ENCODE measurements at regions not wholly inside any gene's neighbourhood (a gene's known extent, or its start where the extent isn't known, plus 50 kb on each side); places are given as distances from the start of the nearest gene placed in this dataset.

DNA sequence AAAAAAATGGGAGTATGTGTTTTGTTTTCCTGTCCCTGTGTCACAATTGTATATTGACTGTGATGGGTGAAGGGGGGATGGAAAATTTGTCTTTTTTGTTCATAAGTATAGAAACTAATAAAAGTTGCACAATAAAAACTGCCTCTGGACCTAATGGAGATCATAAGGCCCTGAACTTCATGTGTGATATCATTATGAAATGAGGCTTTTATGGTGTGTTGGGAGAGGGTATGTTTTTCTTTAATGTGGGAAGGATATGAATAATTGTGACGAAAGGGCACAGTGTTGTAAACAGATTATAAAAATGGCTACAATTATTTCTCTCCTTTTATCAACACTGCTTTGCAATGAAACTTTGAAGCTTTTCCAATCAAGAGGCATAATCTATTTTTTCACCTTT, 1889.3 kb upstream of the CELF4 start:
- DNase-seq: no peak

- DNase-seq: peak; percentile 29
Observed at GRCh38 chr18:39453882-39454281, 1888.3 kb upstream of the CELF4 start.

DNA sequence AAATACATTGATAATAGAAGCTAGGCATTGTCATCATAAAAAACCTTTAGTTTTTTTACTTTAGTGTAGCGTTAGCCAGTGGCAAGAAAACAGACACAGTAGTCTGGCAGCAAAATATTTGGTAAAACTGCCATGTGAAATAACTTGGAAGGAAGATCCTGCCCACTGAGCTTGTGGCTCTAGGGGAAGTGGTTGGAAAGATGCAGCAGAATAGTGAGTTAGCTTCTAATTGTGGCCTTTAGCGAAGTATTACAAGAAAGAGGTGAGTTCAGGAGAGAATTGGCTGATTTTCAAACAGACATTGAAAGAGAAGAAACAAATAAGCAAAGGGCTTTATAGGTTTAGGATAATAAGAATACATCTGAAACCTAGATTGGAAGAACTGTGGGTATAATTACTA, 1887.8 kb upstream of the CELF4 start:
- DNase-seq: peak; percentile 32

DNA sequence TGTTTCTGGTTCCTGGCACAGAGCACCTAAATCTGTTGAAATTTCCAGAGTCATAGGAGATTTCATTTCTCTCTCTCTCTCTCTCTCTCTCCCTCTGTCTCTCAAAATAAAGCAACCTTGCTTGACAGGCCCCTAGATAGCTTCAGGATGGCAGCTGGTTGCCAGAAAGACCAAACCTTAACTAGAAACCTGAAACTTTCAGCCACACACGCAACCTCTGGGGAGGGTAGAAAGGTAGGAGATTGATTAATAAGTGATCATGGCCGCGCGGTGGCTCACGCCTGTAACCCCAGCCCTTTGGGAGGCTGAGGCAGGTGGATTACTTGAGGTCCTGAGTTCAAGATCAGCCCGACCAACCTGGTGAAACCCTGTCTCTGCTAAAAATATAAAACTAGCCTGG, 1885.4 kb upstream of the CELF4 start:
- no peak for DNase-seq

- no peak for DNase-seq
Observed at GRCh38 chr18:39449566-39449965, 1884.0 kb upstream of the CELF4 start.

- DNase-seq: no peak
Observed at GRCh38 chr18:39448942-39449341, 1883.3 kb upstream of the CELF4 start.

GRCh38 chr18:39444957-39445356, 1879.4 kb upstream of the CELF4 start:
- peak; percentile 8 for DNase-seq

DNA sequence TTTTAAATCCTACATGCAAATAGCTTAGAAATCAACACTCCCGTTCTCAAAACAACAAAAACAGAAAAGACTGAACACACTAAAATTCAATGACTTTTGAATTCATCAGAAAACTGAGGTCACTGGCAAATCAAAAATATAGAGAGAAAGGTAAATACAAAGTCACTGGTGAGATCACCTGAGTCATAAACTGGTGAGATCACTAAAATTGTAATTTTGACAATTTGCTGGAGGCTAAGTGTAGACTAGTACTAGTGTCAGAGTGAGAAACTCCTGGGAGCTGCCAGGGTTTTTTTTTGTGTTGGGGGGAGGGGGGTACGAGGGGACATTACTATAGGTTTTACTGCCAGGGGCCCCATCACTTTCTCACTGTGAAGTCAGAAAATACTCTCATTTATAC, 1876.0 kb upstream of the CELF4 start:
- no peak for DNase-seq

- DNase-seq: no peak
Observed at GRCh38 chr18:39435996-39436395, 1870.4 kb upstream of the CELF4 start.

DNA sequence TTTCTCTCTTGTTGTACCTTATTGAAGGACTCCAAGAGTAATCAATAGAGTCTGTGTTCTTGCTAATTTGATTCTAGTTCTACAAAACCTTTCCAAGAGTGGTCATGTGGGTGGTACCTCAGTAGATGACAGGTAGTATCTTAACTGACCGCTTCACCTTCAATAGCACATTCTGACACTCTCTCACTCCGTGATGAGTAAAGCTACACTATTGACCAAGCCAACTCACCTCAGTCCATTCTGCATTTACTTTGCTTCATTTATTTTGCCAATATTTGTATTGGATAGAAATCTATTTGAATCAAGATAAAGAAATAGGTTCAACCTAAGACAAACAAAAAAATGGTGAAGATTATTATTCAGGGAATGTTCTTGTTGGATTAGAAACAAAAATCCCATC, 1869.6 kb upstream of the CELF4 start:
- no peak for DNase-seq

DNA sequence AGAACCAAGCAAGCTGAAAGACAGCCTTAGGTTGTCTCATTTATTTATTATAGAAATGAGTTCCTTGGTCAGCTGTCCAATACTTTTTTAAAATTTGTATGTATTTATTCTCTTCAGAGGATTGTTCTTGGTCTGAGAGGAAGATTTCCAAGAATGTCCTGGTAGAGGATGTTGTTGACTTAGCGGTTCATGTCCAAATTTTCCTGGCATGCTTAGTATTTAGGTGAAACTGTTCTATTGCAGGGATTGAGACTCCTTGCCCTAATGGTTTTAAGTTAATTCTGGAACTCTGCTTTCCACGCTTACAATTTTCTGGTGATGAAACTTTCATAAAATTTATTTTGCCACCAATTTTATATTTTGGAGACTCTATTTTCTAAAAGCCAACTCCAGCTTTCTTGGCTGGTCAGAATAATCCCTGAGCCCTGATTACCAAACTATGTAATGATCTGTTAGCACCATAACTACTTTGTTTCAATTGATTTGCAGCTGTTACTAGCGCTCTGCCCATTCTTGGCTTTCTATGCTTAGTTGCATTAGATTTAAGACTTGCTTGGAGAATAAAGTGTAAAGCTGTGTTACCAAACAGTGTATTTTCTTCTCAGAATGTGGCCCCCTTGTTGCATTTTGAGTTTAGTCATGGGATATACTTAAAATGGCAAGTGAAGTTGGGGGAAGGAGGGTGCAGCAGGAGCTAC, 1868.8 kb upstream of the CELF4 start:
- DNase-seq: no peak

- DNase-seq: peak; percentile 70
Observed at GRCh38 chr18:39425172-39425850, 1859.7 kb upstream of the CELF4 start.

- no peak for DNase-seq
Observed at GRCh38 chr18:39424261-39424660, 1858.7 kb upstream of the CELF4 start.

- no peak for DNase-seq
Observed at GRCh38 chr18:39421276-39421675, 1855.7 kb upstream of the CELF4 start.

DNA sequence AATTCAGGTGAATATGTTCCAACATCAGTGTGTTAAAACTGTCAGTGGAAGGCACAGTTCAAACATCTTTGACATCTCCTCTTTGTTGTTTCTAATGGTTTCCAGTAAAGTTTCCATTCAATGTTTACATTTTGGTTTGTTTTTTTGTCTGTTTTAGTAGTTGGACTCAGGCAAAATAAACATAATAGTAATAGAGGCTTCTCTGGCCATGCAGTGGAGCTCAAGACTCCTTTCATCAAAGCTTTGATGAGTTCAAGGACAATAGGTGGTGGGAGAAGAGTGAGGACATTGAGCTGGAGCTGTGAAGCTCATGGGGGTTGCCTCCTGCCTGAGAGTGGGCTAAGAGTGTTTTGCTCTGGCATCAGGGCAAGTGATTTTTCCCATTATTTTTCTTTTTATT, 1853.7 kb upstream of the CELF4 start:
- DNase-seq: no peak

- DNase-seq: no peak
Observed at GRCh38 chr18:39415471-39415870, 1849.9 kb upstream of the CELF4 start.

DNA sequence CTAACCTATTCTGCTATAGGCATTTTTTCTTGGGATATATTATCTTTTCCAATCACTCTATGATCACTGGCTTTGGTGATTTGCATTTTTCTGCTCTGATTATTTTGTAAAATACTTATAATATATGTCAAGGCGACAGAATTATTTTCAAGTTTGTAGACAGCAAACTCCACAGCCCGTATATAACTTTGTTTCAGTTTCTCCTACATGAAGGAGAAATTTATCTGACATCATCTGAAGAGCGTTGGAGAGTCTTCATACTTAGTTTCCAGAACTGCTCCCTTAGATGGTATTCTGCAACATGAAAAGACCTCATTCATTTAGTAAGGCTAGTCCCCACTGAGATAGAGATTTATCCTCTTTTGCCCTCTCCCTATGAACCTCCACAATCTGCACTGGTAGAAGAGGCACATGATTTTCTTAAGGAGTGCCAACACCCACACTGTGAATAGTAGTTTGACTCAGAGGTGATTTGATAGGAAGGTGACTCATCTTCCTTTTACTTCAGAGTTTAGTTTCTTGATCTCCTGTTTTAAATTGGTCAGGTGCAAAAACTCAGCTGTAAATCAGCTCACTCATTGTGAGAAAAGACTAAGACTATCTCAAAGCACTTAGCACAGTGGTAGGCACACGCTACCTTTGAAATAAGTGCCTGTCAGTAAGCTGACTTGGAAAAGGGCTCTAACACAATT, 1848.6 kb upstream of the CELF4 start:
- no peak for DNase-seq

DNA sequence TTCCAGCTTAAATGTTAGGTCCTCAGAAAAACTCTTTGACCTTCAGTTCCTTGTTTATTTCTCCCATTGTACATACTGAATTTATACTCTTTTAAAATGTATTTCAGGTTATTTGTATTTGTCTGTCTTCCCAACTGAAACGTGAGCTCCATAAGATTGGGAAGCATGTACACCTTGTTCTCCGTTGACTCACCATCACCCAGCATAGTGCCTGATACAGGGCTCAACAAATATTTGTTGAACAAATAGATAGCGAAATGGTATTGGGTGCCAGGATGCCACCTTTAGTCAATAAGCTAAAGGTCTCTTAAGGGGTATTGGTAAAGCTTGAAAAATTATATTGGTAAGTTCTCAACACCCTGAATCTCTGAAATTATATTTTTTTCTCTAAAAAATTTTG, 1841.3 kb upstream of the CELF4 start:
- no peak for DNase-seq

DNA sequence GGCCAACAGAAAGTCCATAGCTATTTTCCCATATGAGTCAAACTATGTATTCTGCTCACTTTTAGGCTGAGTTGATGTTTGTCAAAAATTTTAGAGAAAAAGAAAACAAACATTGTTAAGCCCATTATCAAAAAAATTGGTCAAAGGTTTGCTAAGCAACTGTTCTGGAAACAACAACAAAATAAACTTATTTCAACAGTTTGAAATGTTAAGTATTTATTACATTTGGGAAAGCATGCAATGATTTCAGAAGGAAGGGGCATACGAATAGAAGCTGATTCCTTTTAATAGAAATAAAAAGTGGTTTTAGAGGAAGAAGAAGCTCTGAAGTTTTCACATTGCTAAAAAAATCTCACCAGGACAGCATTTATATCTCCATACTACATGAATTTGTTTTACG, 1837.5 kb upstream of the CELF4 start:
- no peak for DNase-seq

- DNase-seq: no peak
Observed at GRCh38 chr18:39399662-39400061, 1834.1 kb upstream of the CELF4 start.

GRCh38 chr18:39396168-39396567, 1830.6 kb upstream of the CELF4 start:
- DNase-seq: no peak

DNA sequence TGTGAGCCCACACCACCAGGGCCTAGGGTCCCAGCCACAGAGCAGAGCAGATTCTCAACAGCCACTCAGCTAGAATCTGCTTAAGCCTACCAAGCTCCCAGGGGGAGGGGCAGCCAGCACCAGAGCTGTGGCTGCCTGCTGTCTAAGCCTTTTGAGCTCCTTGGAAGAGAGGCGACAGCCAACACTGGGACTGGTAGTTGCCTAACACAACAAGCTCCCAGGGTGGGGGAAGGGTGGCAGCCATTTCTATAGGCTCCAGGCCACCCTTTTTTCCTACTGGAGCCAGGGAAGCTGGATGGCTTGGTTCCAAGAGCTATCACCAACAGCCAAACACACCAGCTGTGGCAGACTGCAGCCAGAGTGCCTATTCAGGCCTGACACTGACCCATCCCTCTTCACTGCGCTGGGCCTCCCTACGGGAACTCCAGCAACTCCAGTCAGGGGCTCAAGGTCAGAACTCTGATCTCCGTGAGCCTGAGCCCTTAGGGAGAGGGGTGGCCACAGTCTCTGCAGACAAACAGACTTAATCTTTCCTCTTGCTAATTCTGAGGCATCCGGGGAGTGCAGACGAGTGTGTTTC, 1824.3 kb upstream of the CELF4 start:
- DNase-seq: no peak

GRCh38 chr18:39380866-39381265, 1815.3 kb upstream of the CELF4 start:
- no peak for DNase-seq

DNA sequence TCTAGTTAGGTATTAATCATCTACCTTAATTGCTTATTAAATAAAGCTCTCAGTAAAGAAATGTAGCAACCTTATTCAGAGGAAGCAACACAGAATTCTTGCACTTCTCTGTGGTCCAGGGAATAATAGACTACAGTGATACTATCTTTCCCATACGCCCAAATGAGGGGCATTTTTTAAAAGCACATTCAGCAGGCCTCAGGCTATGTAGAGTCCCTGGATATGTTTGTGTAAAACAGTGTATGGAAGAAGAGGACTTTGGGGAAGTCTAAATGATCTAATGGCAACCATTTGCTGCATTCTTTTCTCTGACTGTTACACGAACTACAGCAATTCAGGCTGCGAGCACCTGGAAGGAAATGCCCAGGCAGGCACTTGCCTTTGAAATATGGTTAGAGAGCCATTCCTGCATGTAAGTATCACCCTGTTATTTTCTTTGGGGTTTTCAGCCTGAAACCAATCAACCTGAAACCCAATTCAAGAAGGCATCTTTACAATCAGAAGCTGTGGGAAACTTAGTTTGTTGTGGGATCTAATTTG, 1814.7 kb upstream of the CELF4 start:
- no peak for DNase-seq

Data from hematopoietic multipotent progenitor cell treated with erythropoietin and hydrocortisone succinate and interleukin-3 and kit ligand, for 6 days (in vitro differentiated cells).